GM19395 (cell line): ENCODE measurements at regions not wholly inside any gene's neighbourhood (a gene's known extent, or its start where the extent isn't known, plus 50 kb on each side); places are given as distances from the start of the nearest gene placed in this dataset.
A peak's percentile ranks its signal among the peaks of the same experiment; 100 is the strongest.

Source experiments
- ATAC-seq: cut with Tn5 transposase; IDR thresholded peaks from one replicate; pipeline ENCODE4 v1.9.1; 2021; ENCODE audit warnings: mild to moderate bottlenecking, moderate library complexity; ENCODE audit not compliant: unreplicated experiment

- ATAC-seq: no peak
Measured at GRCh38 chr16:73337373-73338296, 289.7 kb upstream of the ZFHX3 start.

- no peak for ATAC-seq
Measured at GRCh38 chr16:73329358-73330286, 281.7 kb upstream of the ZFHX3 start.

- no peak for ATAC-seq
Measured at GRCh38 chr16:73326770-73327470, 279.0 kb upstream of the ZFHX3 start.

- no peak for ATAC-seq
Measured at GRCh38 chr16:73326221-73326620, 278.3 kb upstream of the ZFHX3 start.

- no peak for ATAC-seq
Measured at GRCh38 chr16:73323880-73324279, 276.0 kb upstream of the ZFHX3 start.

GRCh38 chr16:73322856-73323255 lies 274.9 kb upstream of the ZFHX3 start:
- no peak for ATAC-seq

- ATAC-seq: no peak
Measured at GRCh38 chr16:73321853-73322252, 273.9 kb upstream of the ZFHX3 start.

- no peak for ATAC-seq
Measured at GRCh38 chr16:73319737-73320136, 271.8 kb upstream of the ZFHX3 start.

- ATAC-seq: no peak
Measured at GRCh38 chr16:73319261-73319660, 271.3 kb upstream of the ZFHX3 start.

- ATAC-seq: no peak
Measured at GRCh38 chr16:73317321-73317857, 269.5 kb upstream of the ZFHX3 start.

- peak; percentile 92 for ATAC-seq
Measured at GRCh38 chr16:73315645-73316044, 267.7 kb upstream of the ZFHX3 start.

GRCh38 chr16:73313950-73314349 lies 266.0 kb upstream of the ZFHX3 start:
- no peak for ATAC-seq

GRCh38 chr16:73311857-73312723 lies 264.2 kb upstream of the ZFHX3 start:
- ATAC-seq: no peak

GRCh38 chr16:73308771-73309170 lies 260.8 kb upstream of the ZFHX3 start:
- ATAC-seq: no peak

GRCh38 chr16:73306901-73307413 lies 259.0 kb upstream of the ZFHX3 start:
- ATAC-seq: no peak

GRCh38 chr16:73304008-73304774 lies 256.3 kb upstream of the ZFHX3 start:
- ATAC-seq: no peak

- no peak for ATAC-seq
Measured at GRCh38 chr16:73302942-73303341, 255.0 kb upstream of the ZFHX3 start.

GRCh38 chr16:73301984-73302383 lies 254.1 kb upstream of the ZFHX3 start:
- no peak for ATAC-seq

GRCh38 chr16:73299346-73299745 lies 251.4 kb upstream of the ZFHX3 start:
- ATAC-seq: no peak
